ENCODE measurements at regions not wholly inside any gene's neighbourhood (a gene's known extent, or its start where the extent isn't known, plus 50 kb on each side); places are given as distances from the start of the nearest gene placed in this dataset.

DNA sequence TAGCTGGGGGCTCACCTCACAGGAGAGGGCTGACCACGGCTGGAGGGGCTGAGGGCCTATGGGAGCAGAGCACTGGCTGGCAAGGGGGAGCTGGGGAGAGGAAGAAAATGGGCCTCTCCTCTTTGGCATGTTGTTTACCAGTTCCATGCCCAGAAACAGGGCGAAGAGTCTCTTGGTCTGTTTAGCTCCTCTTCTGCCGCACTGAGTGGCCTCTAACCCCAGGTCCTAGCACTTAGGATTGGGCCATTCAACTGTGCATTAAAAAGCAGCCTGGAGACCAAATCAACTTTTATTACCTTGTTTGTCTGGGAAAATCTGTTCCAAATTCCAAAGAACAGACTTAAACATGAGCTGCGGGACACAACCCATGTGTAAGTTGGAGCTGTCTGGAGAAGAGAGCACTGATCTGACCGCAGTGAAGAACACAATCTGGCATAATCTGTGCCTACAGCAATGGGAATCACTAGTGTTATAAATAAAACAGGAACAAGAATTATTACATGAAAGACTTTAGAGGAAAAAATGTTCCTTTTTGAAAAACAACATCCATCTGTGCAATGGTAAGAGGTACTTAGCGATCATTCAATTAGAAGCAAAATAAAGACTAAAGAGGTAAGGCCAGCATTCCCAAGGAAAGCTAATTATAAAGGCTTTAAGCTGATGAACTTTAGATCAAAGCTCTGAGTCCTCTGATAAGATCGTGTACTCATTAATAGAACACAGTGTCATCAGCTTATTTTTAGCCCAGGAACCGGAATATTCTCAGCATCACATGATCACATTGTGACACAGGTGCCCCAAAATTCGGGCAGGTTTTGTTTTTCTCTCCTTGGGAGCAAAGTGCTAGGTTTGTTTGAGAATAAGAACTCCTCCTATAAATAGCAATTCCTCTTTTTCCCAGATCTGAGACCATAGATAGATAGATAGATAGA lies 243.2 kb downstream of the COL4A1 start:
- H3K36me3 Mint-ChIP-seq (ENCODE audit: insufficient read depth in 1 of 3, low read depth in 3 of 3): no peaks in the 10 kb centered on the region
- WGBS (ENCODE audit: extremely low coverage, insufficient read length, low lambda C conversion rate): no CpG with 5 or more reads among the region's 9 CpGs

More for the DNA sequence above, 243.2 kb downstream of the COL4A1 start:
- H3K18ac ChIP-seq (ENCODE audit: insufficient read length, low read depth, low read length): no peak overlapping the region
- H3K27me3 ChIP-seq (ENCODE audit: insufficient read depth, low read length): no peaks in the 10 kb centered on the region
- H3K4ac ChIP-seq (ENCODE audit: low read depth, low read length): no peak overlapping the region
- H4K8ac ChIP-seq (replicated peaks; ENCODE audit: insufficient read length, low read depth, low read length): no peak overlapping the region
- H3K27ac Mint-ChIP-seq: no peak overlapping the region
- no peak overlapping the region for H3T11ph ChIP-seq (ENCODE audit: low read length)
- H2AK5ac ChIP-seq (ENCODE audit: insufficient read length, low read length): no peak overlapping the region
- H3K4me1 Mint-ChIP-seq: no peaks in the 10 kb centered on the region
- DNase-seq: no peak
- no peak overlapping the region for H3K4me2 ChIP-seq (ENCODE audit: insufficient read depth, insufficient read length, low read length)
- no peak overlapping the region for H2BK20ac ChIP-seq (ENCODE audit: low read depth, low read length, poor library complexity, severe bottlenecking)
- no peak overlapping the region for H4K91ac ChIP-seq (ENCODE audit: insufficient read length, low read depth, low read length)
- H3K79me1 ChIP-seq (ENCODE audit: insufficient read depth, low read depth, low read length, poor library complexity, severe bottlenecking): no peaks in the 10 kb centered on the region
- H2BK5ac ChIP-seq (ENCODE audit: insufficient read length, low read length): no peak overlapping the region
- no peak overlapping the region for H4K5ac ChIP-seq (ENCODE audit: insufficient read length, low read depth, low read length)
- no peak overlapping the region for H2BK15ac ChIP-seq (ENCODE audit: low read depth, low read length)
- H3K14ac ChIP-seq (ENCODE audit: insufficient read depth, low read length): no peak overlapping the region
- TF ChIP-seq, protein P1, sequence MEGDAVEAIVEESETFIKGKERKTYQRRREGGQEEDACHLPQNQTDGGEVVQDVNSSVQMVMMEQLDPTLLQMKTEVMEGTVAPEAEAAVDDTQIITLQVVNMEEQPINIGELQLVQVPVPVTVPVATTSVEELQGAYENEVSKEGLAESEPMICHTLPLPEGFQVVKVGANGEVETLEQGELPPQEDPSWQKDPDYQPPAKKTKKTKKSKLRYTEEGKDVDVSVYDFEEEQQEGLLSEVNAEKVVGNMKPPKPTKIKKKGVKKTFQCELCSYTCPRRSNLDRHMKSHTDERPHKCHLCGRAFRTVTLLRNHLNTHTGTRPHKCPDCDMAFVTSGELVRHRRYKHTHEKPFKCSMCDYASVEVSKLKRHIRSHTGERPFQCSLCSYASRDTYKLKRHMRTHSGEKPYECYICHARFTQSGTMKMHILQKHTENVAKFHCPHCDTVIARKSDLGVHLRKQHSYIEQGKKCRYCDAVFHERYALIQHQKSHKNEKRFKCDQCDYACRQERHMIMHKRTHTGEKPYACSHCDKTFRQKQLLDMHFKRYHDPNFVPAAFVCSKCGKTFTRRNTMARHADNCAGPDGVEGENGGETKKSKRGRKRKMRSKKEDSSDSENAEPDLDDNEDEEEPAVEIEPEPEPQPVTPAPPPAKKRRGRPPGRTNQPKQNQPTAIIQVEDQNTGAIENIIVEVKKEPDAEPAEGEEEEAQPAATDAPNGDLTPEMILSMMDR (conservative IDR thresholded peaks at IDR 0.05): no peak
- no peak overlapping the region for H2BK12ac ChIP-seq (ENCODE audit: insufficient read length, low read depth, low read length)
- no peak overlapping the region for H3K4me3 Mint-ChIP-seq
- H3K79me2 ChIP-seq (ENCODE audit: insufficient read depth, low read length): no peaks in the 10 kb centered on the region
- H3K23me2 ChIP-seq (ENCODE audit: insufficient read length, low read depth, low read length, poor library complexity, severe bottlenecking): no peaks in the 10 kb centered on the region
- no peaks in the 10 kb centered on the region for H3K4me1 ChIP-seq (ENCODE audit: insufficient read depth, low read length)
- H4K20me1 ChIP-seq (ENCODE audit: control insufficient read depth, insufficient read depth, insufficient read length): no peaks in the 10 kb centered on the region
- H3K23ac ChIP-seq (ENCODE audit: insufficient read length, low read depth, low read length): no peak overlapping the region
- no peak overlapping the region for H3K27ac ChIP-seq (ENCODE audit: insufficient read length, low read depth, low read length)
- H3K56ac ChIP-seq (ENCODE audit: insufficient read length, low read depth, low read length): no peak overlapping the region
- no peak overlapping the region for H3K9ac ChIP-seq (ENCODE audit: extremely low read depth, insufficient read length, low read length)
- H3K27me3 Mint-ChIP-seq (ENCODE audit: low read depth): no peaks in the 10 kb centered on the region
- no peaks in the 10 kb centered on the region; a peak in 2 of 5 replicates for H3K9me3 Mint-ChIP-seq
- no peak overlapping the region for H2AFZ ChIP-seq (ENCODE audit: low read length)
- H2BK120ac ChIP-seq (ENCODE audit: low read depth, low read length, poor library complexity, severe bottlenecking): no peak overlapping the region
- no peaks in the 10 kb centered on the region for H3K9me3 ChIP-seq (ENCODE audit: control insufficient read depth, low read depth, low read length)
